ENCODE measurements at regions not wholly inside any gene's neighbourhood (a gene's known extent, or its start where the extent isn't known, plus 50 kb on each side); places are given as distances from the start of the nearest gene placed in this dataset.

GRCh38 chr2:220154304-220154703, 526.9 kb downstream of the SLC4A3 start:
- TF ChIP-seq POLR2A (IDR thresholded peaks at IDR 0.05): no peak
- no peak for TF ChIP-seq CTCF (IDR thresholded peaks at IDR 0.05)

Data from body of pancreas (tissue), 4 donors.